ENCODE measurements at regions not wholly inside any gene's neighbourhood (a gene's known extent, or its start where the extent isn't known, plus 50 kb on each side); places are given as distances from the start of the nearest gene placed in this dataset.

DNA sequence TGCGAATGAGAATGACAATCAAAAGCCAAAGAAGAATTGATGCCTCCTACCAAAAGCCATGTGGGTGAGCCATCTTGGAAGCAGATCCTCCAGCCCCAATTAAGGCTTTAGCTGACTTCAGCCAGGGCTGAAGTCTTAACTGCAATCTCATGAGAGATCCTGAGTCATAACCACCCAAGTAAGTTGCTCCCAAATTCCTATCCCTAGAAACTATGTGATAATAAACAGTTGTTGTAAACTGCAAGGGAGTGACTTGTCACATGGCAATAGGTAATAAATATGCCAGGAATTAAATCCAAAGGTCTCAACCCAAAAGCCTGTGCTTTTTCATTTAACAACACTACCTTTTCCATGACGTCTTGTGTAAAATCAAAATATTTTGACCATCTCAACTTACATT lies 154.2 kb upstream of the TBL1X start:
- Histone ChIP-seq H3K4me1 (replicated peaks) (peaks cover 17% of the 10 kb centered on the region), H3K27me3 (replicated peaks) (no peaks in the 10 kb centered on the region), H3K27ac (peak overlapping the region; percentile 75), H3K4me3 (no peak overlapping the region), H3K36me3 (no peaks in the 10 kb centered on the region), H3K9me3 (replicated peaks) (no peaks in the 10 kb centered on the region)
- DNase-seq (ENCODE audit: low read depth in 1 of 2, low spot score in 2 of 2), result peak; percentile 43 to 60

DNA sequence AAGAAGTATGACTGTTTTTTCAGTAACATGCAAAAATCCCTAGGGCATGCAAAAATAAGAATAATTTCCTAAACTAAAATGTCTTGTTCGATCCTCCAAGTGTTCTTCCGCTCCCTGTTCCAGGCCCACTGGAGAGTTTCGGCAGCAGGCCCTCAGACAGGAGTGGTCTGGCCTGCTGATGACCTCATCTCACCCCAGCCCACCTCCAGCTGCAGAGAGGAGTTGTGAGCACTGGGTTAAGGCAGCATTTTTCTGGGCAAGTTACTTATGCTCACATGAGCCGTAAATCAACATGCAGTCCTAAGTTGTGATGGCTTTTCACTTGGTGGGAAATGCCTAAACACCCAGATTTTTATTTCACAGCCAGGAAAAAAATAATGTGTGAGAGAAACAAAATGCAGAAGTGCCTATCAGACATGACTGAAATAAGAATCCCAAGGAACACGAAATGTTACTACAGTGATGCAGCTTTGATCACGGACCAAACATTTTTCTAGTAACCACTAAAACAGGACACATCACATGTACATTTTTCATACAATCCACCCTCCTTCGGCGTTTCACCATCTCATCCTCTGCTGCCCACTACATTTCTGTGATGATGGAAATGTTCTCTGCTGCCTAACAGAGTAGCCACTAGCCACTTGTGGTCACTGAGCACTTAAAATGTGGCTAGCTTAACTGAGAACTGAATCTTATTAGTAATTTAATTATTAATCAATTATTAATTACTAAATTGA lies 153.3 kb upstream of the TBL1X start:
- Histone ChIP-seq H3K27ac (peak overlapping the region; percentile 75), H3K4me1 (replicated peaks) (peaks cover 17% of the 10 kb centered on the region), H3K27me3 (replicated peaks) (no peaks in the 10 kb centered on the region), H3K9me3 (replicated peaks) (no peaks in the 10 kb centered on the region), H3K36me3 (no peaks in the 10 kb centered on the region), H3K4me3 (no peak overlapping the region)
- DNase-seq (ENCODE audit: low read depth in 1 of 2, low spot score in 2 of 2), result no peak

DNA sequence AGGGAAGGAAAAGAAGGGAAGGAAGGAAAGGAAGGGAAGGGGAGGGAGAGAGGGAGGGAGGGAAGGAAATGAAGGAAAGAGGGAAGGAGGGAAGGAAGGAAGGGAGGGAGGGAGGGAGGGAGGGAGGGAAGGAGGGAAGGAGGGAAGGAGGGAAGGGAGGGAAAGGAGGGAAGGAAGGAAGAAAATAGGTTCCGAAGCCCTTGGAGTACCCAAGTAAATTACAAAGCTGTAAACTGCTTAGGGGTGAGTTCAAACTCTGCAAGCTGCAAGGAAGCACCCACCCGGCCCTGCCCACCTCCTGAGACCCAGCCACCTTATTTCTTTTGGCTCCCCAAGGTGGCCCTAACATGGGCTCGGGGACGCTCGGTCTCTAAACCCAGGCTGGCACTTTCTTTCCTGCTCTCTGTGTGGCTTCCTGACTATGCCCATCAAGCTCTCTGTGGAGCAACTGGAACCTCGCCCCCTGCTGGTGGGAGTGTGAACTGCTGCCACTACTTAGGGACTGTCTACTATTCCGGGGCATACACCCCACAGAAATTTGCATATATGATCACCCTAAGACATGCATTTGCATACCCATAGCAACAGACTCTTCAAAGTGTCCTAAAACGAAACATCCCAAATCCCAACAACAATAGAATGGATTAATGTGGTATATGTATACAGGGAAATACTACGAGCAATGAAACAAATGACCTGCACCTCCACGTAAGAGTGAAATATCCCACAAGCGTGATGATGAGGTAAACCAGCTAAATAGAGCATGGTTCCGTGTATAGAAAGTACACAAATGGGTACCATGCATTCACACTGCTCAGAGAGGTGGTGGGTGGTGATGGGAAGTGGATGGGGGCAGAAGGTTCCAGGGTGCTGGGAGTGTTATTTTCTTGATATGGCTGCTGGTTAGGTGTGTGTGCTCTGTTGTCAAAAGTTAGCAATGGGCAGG lies 151.7 kb upstream of the TBL1X start:
- peaks cover 17% of the 10 kb centered on the region for H3K4me1 ChIP-seq (replicated peaks)
- no peaks in the 10 kb centered on the region for H3K36me3 ChIP-seq
- no peak overlapping the region for H3K4me3 ChIP-seq
- H3K27me3 ChIP-seq (replicated peaks), result no peaks in the 10 kb centered on the region
- no peak overlapping the region for H3K27ac ChIP-seq
- H3K9me3 ChIP-seq (replicated peaks), result no peaks in the 10 kb centered on the region
- peak in 1 of 2 experiments; percentile 43 for DNase-seq (ENCODE audit: low read depth in 1 of 2, low spot score in 2 of 2)

DNA sequence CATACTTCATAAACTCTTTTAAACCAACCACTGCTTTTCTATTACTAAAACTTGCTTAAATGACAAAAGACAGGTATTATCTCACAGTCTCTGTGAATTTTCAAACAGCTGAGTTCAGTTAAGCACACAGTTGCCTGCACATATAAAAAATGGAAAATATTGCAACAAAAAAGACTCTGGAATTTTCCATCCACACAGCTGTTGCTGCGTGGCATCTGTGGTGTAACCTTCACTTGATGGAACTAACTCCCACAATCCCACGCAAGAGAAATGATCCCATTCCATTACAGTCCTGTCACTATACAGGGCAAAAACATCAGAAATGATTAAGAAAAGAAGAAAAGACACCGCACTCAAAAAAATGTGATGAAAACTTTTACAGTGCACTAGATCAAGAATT lies 149.8 kb upstream of the TBL1X start:
- H3K36me3 ChIP-seq, result no peaks in the 10 kb centered on the region
- peaks cover 16% of the 10 kb centered on the region for H3K4me1 ChIP-seq (replicated peaks)
- DNase-seq (ENCODE audit: low read depth in 1 of 2, low spot score in 2 of 2), result no peak
- H3K27ac ChIP-seq, result no peak overlapping the region
- no peaks in the 10 kb centered on the region for H3K9me3 ChIP-seq (replicated peaks)
- H3K27me3 ChIP-seq (replicated peaks), result no peaks in the 10 kb centered on the region
- H3K4me3 ChIP-seq, result no peak overlapping the region

DNA sequence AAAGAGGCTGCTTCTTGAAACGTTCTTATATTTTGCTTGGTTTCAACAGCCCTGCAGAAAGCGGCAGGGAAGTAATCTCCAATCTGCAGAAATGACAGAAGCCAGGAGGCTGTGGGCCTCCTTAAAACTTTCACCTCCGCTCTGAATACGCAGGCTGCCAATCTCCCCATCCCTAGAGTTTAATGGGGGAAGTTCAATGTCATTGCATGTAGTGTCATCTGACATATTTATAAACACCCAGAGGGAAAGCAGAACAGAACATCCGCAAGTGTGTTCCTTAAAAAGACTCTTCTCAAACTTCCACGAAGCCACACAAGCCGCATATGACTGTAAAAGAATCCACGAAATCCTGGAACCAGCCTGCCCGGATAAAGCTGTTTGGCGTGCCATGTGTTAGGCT lies 148.8 kb upstream of the TBL1X start:
- peaks cover 12% of the 10 kb centered on the region for H3K4me1 ChIP-seq (replicated peaks)
- no peaks in the 10 kb centered on the region for H3K36me3 ChIP-seq
- H3K9me3 ChIP-seq (replicated peaks), result no peaks in the 10 kb centered on the region
- H3K4me3 ChIP-seq, result no peak overlapping the region
- no peak overlapping the region for H3K27ac ChIP-seq
- no peak for DNase-seq (ENCODE audit: low read depth in 1 of 2, low spot score in 2 of 2)
- H3K27me3 ChIP-seq (replicated peaks), result no peaks in the 10 kb centered on the region

DNA sequence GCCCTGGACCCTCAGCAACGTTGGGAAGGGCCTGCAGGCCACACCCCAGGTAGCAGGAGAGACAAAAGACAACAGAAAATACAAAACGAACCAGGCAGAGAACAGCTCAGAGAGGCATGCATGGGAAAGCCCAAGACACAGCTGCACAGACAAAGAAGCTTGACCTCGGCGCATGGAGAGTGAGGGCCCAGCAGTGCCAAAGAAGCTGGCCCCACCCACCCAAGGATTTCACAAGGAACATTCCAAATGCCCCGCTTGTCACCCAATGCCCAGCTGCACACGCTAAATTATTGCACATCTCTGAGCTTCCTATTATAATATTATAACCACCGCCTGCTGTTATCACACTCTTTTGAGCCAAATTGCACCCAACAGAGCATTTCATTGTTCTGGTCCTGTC lies 147.7 kb upstream of the TBL1X start:
- no peaks in the 10 kb centered on the region for H3K36me3 ChIP-seq
- H3K27ac ChIP-seq, result no peak overlapping the region

DNA sequence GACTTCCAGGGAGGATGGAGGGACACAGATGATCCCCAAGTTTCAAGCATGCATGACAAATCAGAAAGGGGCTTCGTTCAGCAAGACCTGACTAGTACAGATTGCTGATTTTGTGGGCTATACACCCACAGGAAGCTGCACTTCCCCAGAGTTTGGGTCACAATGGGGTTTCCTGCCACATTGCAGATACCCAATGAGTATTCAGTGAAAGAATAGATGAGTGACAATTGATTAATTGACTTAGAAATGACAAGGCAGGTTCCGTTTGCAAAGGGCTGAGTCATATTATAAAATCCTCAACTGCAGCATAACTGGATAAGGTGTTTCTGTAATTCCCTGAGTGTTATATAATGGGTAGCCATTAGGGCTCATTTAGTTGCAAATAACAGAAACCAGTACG lies 146.6 kb upstream of the TBL1X start:
- no peak overlapping the region for H3K4me3 ChIP-seq

More for the DNA sequence above, 147.7 kb upstream of the TBL1X start:
- no peaks in the 10 kb centered on the region for H3K27me3 ChIP-seq (replicated peaks)
- H3K4me1 ChIP-seq (replicated peaks), result peaks cover 10% of the 10 kb centered on the region; the same call in 1 of the 2 replicates
- DNase-seq (ENCODE audit: low read depth in 1 of 2, low spot score in 2 of 2), result no peak
- H3K4me3 ChIP-seq, result no peak overlapping the region
- H3K9me3 ChIP-seq (replicated peaks), result no peaks in the 10 kb centered on the region

DNA sequence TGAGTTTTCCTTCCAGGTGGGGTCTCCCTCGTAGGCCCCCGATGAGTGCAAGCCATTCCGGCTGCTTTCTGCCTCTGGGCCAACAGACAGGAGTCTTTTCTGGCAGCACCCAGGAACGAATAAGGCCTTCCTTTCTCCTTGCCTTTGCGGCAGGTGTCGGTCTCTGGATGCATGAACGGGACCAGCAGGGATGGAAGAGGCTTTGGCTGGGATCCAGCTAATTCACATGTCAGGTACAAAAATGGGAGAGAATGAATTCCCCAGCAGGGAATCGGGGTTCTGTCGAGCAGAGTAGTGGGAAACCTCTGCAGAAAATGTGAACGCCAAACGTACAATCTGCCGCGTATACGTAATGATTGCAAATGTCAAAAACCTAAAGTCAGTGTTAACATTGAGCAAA lies 146.1 kb upstream of the TBL1X start:
- no peaks in the 10 kb centered on the region for H3K9me3 ChIP-seq (replicated peaks)
- no peak overlapping the region for H3K27ac ChIP-seq
- H3K27me3 ChIP-seq (replicated peaks), result no peaks in the 10 kb centered on the region
- H3K4me3 ChIP-seq, result no peak overlapping the region
- no peaks in the 10 kb centered on the region for H3K36me3 ChIP-seq
- peaks cover 10% of the 10 kb centered on the region; the same call in 1 of the 2 replicates for H3K4me1 ChIP-seq (replicated peaks)
- DNase-seq (ENCODE audit: low read depth in 1 of 2, low spot score in 2 of 2), result no peak

More for the DNA sequence above, 146.6 kb upstream of the TBL1X start:
- no peak overlapping the region for H3K27ac ChIP-seq
- H3K4me1 ChIP-seq (replicated peaks), result peaks cover 10% of the 10 kb centered on the region; the same call in 1 of the 2 replicates
- H3K36me3 ChIP-seq, result no peaks in the 10 kb centered on the region
- H3K9me3 ChIP-seq (replicated peaks), result no peaks in the 10 kb centered on the region
- no peaks in the 10 kb centered on the region for H3K27me3 ChIP-seq (replicated peaks)
- no peak for DNase-seq (ENCODE audit: low read depth in 1 of 2, low spot score in 2 of 2)

DNA sequence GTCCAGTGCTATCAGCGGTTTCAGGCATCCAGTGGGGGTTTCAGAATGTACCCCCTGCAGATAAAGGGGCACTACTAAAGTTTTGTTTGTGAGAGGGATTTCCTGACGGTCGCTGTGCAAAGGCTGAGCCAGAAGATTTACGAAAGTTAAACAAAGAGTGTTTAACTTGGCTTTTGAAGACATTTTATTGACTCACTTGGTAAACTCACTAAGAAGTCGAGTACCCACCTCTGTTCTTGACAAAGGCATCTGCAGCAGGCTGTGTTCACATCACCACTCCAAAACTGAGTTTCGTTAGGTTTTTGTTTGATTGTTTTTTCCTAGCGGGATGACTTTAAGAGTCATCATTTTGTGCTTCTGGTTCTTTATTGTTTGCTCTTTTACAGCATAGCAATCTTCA lies 143.9 kb upstream of the TBL1X start:
- no peak overlapping the region for H3K27ac ChIP-seq
- no peaks in the 10 kb centered on the region for H3K27me3 ChIP-seq (replicated peaks)
- peak; percentile 40 to 44 for DNase-seq (ENCODE audit: low read depth in 1 of 2, low spot score in 2 of 2)
- peaks cover 10% of the 10 kb centered on the region; the same call in 1 of the 2 replicates for H3K4me1 ChIP-seq (replicated peaks)
- no peak overlapping the region for H3K4me3 ChIP-seq
- no peaks in the 10 kb centered on the region for H3K36me3 ChIP-seq
- no peaks in the 10 kb centered on the region for H3K9me3 ChIP-seq (replicated peaks)

DNA sequence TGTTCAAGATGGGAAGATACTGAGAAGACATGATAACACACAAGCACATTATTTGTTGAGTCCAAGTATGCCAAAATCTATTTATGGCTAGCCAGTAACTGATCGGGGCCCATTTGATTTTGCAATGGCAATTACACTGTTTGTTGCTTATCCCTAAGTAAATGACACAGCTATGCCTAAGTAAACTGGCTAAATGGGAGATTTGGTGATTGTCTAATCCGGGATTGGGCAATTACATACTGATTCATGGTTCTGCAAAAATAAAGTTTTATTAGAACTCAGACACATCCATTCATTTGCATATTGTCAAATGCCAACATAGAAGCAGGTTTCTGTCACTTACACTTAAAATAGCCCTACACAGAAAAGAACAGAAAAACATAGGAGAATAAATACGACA lies 140.2 kb upstream of the TBL1X start:
- no peak for DNase-seq (ENCODE audit: low read depth in 1 of 2, low spot score in 2 of 2)

DNA sequence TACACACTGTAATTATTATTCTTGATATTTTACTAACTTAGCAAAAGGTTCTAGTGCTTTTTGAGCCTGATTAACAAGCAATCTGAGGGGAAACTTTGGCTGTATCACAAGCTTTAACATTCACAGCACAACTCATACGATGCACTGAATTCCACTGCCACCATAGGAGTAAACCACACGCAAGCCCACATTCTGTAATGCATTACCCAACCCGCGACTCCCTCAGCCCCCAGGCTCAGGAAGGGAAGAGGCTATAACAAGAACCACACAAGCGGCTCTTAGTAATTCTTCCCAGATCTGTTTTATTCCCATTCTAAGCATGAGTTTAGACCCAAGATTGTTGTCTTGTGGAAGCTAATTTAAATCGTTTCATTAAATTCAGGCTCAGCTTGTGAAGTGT lies 138.5 kb upstream of the TBL1X start:
- no peaks in the 10 kb centered on the region for H3K36me3 ChIP-seq
- H3K27ac ChIP-seq, result no peak overlapping the region
- H3K4me1 ChIP-seq (replicated peaks), result peaks cover 22% of the 10 kb centered on the region
- DNase-seq (ENCODE audit: low read depth in 1 of 2, low spot score in 2 of 2), result no peak
- H3K27me3 ChIP-seq (replicated peaks), result no peaks in the 10 kb centered on the region
- H3K4me3 ChIP-seq, result no peak overlapping the region
- H3K9me3 ChIP-seq (replicated peaks), result no peaks in the 10 kb centered on the region

More for the DNA sequence above, 140.2 kb upstream of the TBL1X start:
- Histone ChIP-seq H3K27me3 (replicated peaks) (no peaks in the 10 kb centered on the region), H3K4me1 (replicated peaks) (peaks cover 30% of the 10 kb centered on the region), H3K4me3 (no peak overlapping the region), H3K27ac (no peak overlapping the region), H3K9me3 (replicated peaks) (no peaks in the 10 kb centered on the region), H3K36me3 (no peaks in the 10 kb centered on the region)

DNA sequence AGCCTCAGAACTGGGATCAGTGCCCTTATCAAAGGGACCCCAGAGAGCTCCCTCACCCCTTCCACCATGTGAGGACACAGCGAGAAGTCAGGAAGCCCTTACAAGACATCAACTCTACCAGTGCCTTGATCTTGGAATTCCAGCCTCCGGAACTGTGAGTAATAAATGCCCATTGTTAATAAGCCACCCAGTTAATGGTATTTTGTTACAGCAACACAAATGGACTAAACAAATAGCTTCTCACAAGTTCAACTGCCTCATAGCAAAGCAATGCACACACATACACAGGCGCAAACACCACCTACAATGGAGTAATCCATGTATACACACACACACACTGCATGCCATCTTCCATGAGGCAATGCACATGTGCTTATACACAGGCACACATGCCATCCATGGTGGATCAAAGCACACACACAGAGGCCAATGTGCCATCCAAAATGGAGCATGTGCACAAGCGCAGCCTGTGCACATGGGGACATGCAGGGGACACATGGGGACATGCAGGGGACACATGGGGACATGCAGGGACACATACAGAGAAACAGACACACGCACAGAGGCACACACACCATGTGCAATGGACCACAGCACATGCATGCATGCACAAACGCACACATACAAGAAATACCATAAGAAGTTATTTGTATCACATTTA lies 137.6 kb upstream of the TBL1X start:
- DNase-seq (ENCODE audit: low read depth in 1 of 2, low spot score in 2 of 2), result peak in 1 of 2 experiments; percentile 33
- no peaks in the 10 kb centered on the region for H3K36me3 ChIP-seq
- H3K27ac ChIP-seq, result peak overlapping the region; percentile 86
- H3K27me3 ChIP-seq (replicated peaks), result no peaks in the 10 kb centered on the region
- no peaks in the 10 kb centered on the region for H3K9me3 ChIP-seq (replicated peaks)
- H3K4me1 ChIP-seq (replicated peaks), result peaks cover 20% of the 10 kb centered on the region
- H3K4me3 ChIP-seq, result no peak overlapping the region

DNA sequence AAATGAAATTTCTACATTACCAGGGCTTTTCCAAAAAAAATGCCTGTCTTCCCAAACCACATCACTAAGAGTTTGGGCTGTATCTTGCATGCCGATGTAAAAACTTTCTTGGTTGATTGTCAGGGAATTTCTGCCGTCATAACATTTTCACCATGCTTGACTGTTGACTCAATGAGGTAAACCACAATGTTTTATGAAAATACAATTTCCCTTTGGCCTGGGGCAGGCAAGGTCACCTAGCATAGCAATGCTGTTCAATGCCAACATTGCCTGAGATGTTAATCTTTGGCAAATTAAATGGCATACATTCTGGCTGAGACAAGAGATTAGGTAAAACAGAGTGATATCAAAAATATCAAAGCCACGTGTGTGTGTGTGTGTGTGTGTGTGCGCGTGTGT lies 137.1 kb upstream of the TBL1X start:
- no peaks in the 10 kb centered on the region for H3K36me3 ChIP-seq
- DNase-seq (ENCODE audit: low read depth in 1 of 2, low spot score in 2 of 2), result peak in 1 of 2 experiments; percentile 69
- H3K27ac ChIP-seq, result peak overlapping the region; percentile 86
- no peak overlapping the region for H3K4me3 ChIP-seq
- no peaks in the 10 kb centered on the region for H3K27me3 ChIP-seq (replicated peaks)
- no peaks in the 10 kb centered on the region for H3K9me3 ChIP-seq (replicated peaks)
- peaks cover 20% of the 10 kb centered on the region for H3K4me1 ChIP-seq (replicated peaks)
